Fibroblast of skin of scalp (primary cell): ENCODE measurements at regions not wholly inside any gene's neighbourhood (a gene's known extent, or its start where the extent isn't known, plus 50 kb on each side); places are given as distances from the start of the nearest gene placed in this dataset.

Experiments used
- DNase-seq: peaks from one replicate; pipeline ENCODE4 v3.0.0-alpha.2; 2013

- DNase-seq = peak; percentile 57
These were observed 52.1 kb downstream of the MPP7 start for GRCh38 chr10:28250782-28251181.

GRCh38 chr10:28250358-28250757, 52.5 kb downstream of the MPP7 start:
- no peak for DNase-seq

GRCh38 chr10:28249512-28249911, 53.4 kb downstream of the MPP7 start:
- no peak for DNase-seq

- DNase-seq = peak; percentile 44
These were observed 54.8 kb downstream of the MPP7 start for GRCh38 chr10:28248092-28248491.

- no peak for DNase-seq
These were observed 56.8 kb downstream of the MPP7 start for GRCh38 chr10:28246023-28246422.

- no peak for DNase-seq
These were observed 58.9 kb downstream of the MPP7 start for GRCh38 chr10:28243923-28244322.

GRCh38 chr10:28242555-28243204, 60.2 kb downstream of the MPP7 start:
- no peak for DNase-seq

GRCh38 chr10:28241741-28242399, 61.0 kb downstream of the MPP7 start:
- DNase-seq = peak; percentile 69

GRCh38 chr10:28240400-28240799, 62.5 kb downstream of the MPP7 start:
- no peak for DNase-seq

- DNase-seq = no peak
These were observed 66.3 kb downstream of the MPP7 start for GRCh38 chr10:28236591-28236990.

- no peak for DNase-seq
These were observed 82.1 kb downstream of the MPP7 start for GRCh38 chr10:28220811-28221210.

GRCh38 chr10:28219251-28219650, 83.6 kb downstream of the MPP7 start:
- peak; percentile 91 for DNase-seq

- DNase-seq = peak; percentile 94
These were observed 85.0 kb downstream of the MPP7 start for GRCh38 chr10:28217848-28218247.

GRCh38 chr10:28215930-28216329, 86.9 kb downstream of the MPP7 start:
- DNase-seq = no peak

- DNase-seq = no peak
These were observed 88.6 kb downstream of the MPP7 start for GRCh38 chr10:28214219-28214618.

GRCh38 chr10:28211759-28212158, 91.1 kb downstream of the MPP7 start:
- no peak for DNase-seq

GRCh38 chr10:28207799-28208198, 95.1 kb downstream of the MPP7 start:
- no peak for DNase-seq

- peak; percentile 57 for DNase-seq
These were observed 99.9 kb downstream of the MPP7 start for GRCh38 chr10:28202941-28203352.

- DNase-seq = peak; percentile 54
These were observed 101.2 kb downstream of the MPP7 start for GRCh38 chr10:28201410-28202400.

- peak; percentile 36 for DNase-seq
These were observed 102.1 kb downstream of the MPP7 start for GRCh38 chr10:28200775-28201174.

- no peak for DNase-seq
These were observed 102.9 kb downstream of the MPP7 start for GRCh38 chr10:28199941-28200340.

GRCh38 chr10:28190196-28190595, 112.7 kb downstream of the MPP7 start:
- DNase-seq = peak; percentile 22

- no peak for DNase-seq
These were observed 114.3 kb downstream of the MPP7 start for GRCh38 chr10:28188526-28188925.
